Caco-2 (cell line): ENCODE measurements at regions not wholly inside any gene's neighbourhood (a gene's known extent, or its start where the extent isn't known, plus 50 kb on each side); places are given as distances from the start of the nearest gene placed in this dataset.

Source experiments
- BruUV-seq: library from RNA; stranded (reverse); fragments of 400-500 nt; replicated peaks from 2 replicates; lab custom pipeline; 2021; lab: Mats Ljungman, UMichigan
- CTCF ChIA-PET: fragments of 300-600 bp; sonication (Branson Sonifier 250); formaldehyde crosslinking; loops from one replicate; lab custom pipeline; 2022; ENCODE audit warnings: antibody characterized with exemption; lab: Charles Lee
- POLR2A ChIA-PET: fragments of 300-600 bp; sonication (Branson Sonifier 250); formaldehyde crosslinking; loops from one replicate; lab custom pipeline; 2022; ENCODE audit warnings: antibody characterized with exemption; lab: Charles Lee
- DNase-seq, 2 experiments: peaks; one replicate each; pipeline versions ENCODE4 v3.0.0 to v3.0.0-alpha.2; 2020 to 2022
- H3K27me3 ChIP-seq: replicated peaks from 2 replicates; pipeline ENCODE4 v1.6.0; 2011; ENCODE audit warnings: low read length; ENCODE audit not compliant: control insufficient read depth, insufficient read depth
- H3K36me3 ChIP-seq: 2 replicates; pipeline ENCODE4 v1.5.1; 2011; ENCODE audit warnings: low read length; ENCODE audit not compliant: control insufficient read depth, insufficient read depth
- H3K4me1 ChIP-seq: fragments of 250-450 bp; sonication (Bioruptor Pico); 2 replicates; pipeline ENCODE4 v1.5.1; 2020; ENCODE audit warnings: mild to moderate bottlenecking
- H3K4me3 ChIP-seq: 2 replicates; pipeline ENCODE4 v1.5.1; 2011; ENCODE audit warnings: low read depth, mild to moderate bottlenecking, control low read depth, low read length
- H3K9me3 ChIP-seq: fragments of 250-450 bp; sonication (Bioruptor Pico); 2 replicates; pipeline ENCODE4 v1.5.1; 2020; ENCODE audit warnings: mild to moderate bottlenecking, moderate library complexity
- H3K27ac Mint-ChIP-seq: one replicate; pipeline ENCODE4 v1.8.0; 2022; ENCODE audit warnings: mixed read lengths; ENCODE audit not compliant: unreplicated experiment
- H3K27me3 Mint-ChIP-seq: one replicate; pipeline ENCODE4 v1.8.0; 2022; ENCODE audit warnings: mixed read lengths; ENCODE audit not compliant: insufficient read depth, unreplicated experiment
- H3K36me3 Mint-ChIP-seq: one replicate; pipeline ENCODE4 v1.8.0; 2022; ENCODE audit warnings: mild to moderate bottlenecking, mixed read lengths; ENCODE audit not compliant: insufficient read depth, unreplicated experiment
- H3K4me1 Mint-ChIP-seq: one replicate; pipeline ENCODE4 v1.8.0; 2022; ENCODE audit warnings: low read depth, mixed read lengths; ENCODE audit not compliant: unreplicated experiment
- H3K4me3 Mint-ChIP-seq: one replicate; pipeline ENCODE4 v1.8.0; 2022; ENCODE audit warnings: mild to moderate bottlenecking, moderate library complexity, mixed read lengths; ENCODE audit not compliant: unreplicated experiment
- H3K9me3 Mint-ChIP-seq: one replicate; pipeline ENCODE4 v1.8.0; 2022; ENCODE audit warnings: mixed read lengths; ENCODE audit not compliant: unreplicated experiment
- intact Hi-C: fragments of 100-400 bp; cut with micrococcal nuclease; formaldehyde crosslinking; loops from one replicate; pipeline ENCODE4 v1.10.0; 2022; ENCODE audit not compliant: unreplicated experiment
- TF ChIP-seq, protein P1 (sequence below), 2 experiments: fragments of 200-600 bp in 1 of 2; IDR thresholded peaks; 1 replicate in 1 of 2; 2 replicates in 1 of 2; pipeline versions ENCODE4 v1.5.1 to v1.8.0; 2011 to 2022; ENCODE audit warnings: antibody characterized with exemption in 1 of 2, control low read depth in 1 of 2, inconsistent platforms in 1 of 2, low read depth in 1 of 2, low read length in 1 of 2, mild to moderate bottlenecking in 1 of 2, moderate library complexity in 1 of 2; ENCODE audit not compliant: insufficient read depth in 1 of 2, severe bottlenecking in 1 of 2, unreplicated experiment in 1 of 2

DNA sequence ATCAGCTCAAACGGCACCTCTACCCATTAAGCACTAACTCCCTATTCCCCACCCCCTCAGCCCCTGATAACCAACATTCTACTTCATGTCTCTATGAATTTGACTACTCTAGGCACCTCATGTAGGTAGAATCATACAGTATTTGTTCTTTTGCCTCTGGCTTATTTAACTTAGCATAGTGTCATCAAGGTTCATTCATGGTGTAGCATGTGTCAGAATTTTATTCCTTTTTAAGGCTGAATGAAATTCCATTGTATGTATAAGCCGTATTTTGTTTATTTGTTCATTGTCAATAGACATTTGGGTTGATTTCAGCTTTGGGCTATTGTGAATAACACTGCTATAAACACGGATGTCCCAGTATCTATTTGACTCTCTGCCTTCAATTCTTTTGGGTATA lies 794.9 kb upstream of the SOX9 start:
- CTCF ChIA-PET = no interaction called here
- no peak overlapping the region for H3K4me3 ChIP-seq
- TF ChIP-seq, protein P1, sequence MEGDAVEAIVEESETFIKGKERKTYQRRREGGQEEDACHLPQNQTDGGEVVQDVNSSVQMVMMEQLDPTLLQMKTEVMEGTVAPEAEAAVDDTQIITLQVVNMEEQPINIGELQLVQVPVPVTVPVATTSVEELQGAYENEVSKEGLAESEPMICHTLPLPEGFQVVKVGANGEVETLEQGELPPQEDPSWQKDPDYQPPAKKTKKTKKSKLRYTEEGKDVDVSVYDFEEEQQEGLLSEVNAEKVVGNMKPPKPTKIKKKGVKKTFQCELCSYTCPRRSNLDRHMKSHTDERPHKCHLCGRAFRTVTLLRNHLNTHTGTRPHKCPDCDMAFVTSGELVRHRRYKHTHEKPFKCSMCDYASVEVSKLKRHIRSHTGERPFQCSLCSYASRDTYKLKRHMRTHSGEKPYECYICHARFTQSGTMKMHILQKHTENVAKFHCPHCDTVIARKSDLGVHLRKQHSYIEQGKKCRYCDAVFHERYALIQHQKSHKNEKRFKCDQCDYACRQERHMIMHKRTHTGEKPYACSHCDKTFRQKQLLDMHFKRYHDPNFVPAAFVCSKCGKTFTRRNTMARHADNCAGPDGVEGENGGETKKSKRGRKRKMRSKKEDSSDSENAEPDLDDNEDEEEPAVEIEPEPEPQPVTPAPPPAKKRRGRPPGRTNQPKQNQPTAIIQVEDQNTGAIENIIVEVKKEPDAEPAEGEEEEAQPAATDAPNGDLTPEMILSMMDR (IDR thresholded peaks at IDR 0.05; ENCODE audit: insufficient read depth in 1 of 2, low read depth in 1 of 2, low read length in 1 of 2, severe bottlenecking in 1 of 2, unreplicated experiment in 1 of 2) = no peak
- H3K27ac Mint-ChIP-seq = no peak overlapping the region
- peaks cover 16% of the 10 kb centered on the region; the same call in 1 of the 2 replicates for H3K9me3 ChIP-seq
- peaks cover 6% of the 10 kb centered on the region for H3K27me3 Mint-ChIP-seq
- H3K36me3 Mint-ChIP-seq = no peaks in the 10 kb centered on the region
- intact Hi-C loops = no loop called here
- peaks cover 10% of the 10 kb centered on the region for H3K4me1 Mint-ChIP-seq
- no peaks in the 10 kb centered on the region for H3K27me3 ChIP-seq
- POLR2A ChIA-PET = no interaction called here
- no peaks in the 10 kb centered on the region for H3K36me3 ChIP-seq
- H3K9me3 Mint-ChIP-seq = peaks cover 17% of the 10 kb centered on the region
- H3K4me1 ChIP-seq = peaks cover 8% of the 10 kb centered on the region
- DNase-seq = no peak
- no TSS peak for BruUV-seq
- no peak overlapping the region for H3K4me3 Mint-ChIP-seq

DNA sequence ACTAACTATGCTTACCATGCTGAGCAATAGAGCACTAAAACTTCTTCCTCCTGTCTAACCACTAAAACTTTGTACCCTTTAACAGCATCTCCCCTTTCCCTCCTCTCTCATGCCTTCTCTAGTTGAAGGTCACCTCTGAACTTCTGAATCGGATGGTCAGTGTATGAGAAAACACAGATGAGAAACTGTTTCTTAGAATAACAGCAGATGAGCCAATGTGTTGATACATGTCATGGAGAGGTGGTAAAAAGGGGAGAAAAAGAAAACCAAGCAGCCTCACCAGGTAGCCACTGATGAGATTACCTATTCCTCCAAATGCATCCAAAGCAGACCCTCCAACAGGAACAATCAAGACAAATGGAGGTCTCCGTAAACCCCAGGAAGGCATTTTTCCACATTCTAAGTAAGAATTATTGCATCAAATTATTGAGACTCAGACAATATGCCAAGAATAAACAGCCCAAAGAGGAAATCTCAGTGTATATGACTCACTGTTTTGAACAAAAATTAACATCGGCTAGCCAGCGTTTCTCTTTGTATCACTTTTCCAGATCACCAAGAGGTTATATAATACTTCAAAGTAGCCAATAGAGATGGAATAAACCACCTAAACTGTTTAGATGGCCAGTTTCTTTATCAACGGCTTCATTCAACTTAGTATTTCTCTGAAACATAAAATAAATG lies 793.3 kb upstream of the SOX9 start:
- POLR2A ChIA-PET = no interaction called here
- intact Hi-C loops = loop anchor here (2.0 kb wide), 1 partner anchor 355 kb away; no protein-coding TSS in a partner anchor
- Mint-ChIP-seq H3K4me3 (no peak overlapping the region), H3K36me3 (no peaks in the 10 kb centered on the region), H3K4me1 (peaks cover 10% of the 10 kb centered on the region), H3K27ac (no peak overlapping the region), H3K27me3 (peaks cover 6% of the 10 kb centered on the region), H3K9me3 (peaks cover 17% of the 10 kb centered on the region)
- no peak for DNase-seq
- Histone ChIP-seq H3K27me3 (no peaks in the 10 kb centered on the region), H3K9me3 (peaks cover 16% of the 10 kb centered on the region; the same call in 1 of the 2 replicates), H3K4me3 (no peak overlapping the region), H3K4me1 (peaks cover 8% of the 10 kb centered on the region), H3K36me3 (no peaks in the 10 kb centered on the region)
- CTCF ChIA-PET = no interaction called here
- BruUV-seq = no TSS peak
- TF ChIP-seq, protein P1 (IDR thresholded peaks at IDR 0.05; ENCODE audit: insufficient read depth in 1 of 2, low read depth in 1 of 2, low read length in 1 of 2, severe bottlenecking in 1 of 2, unreplicated experiment in 1 of 2) = no peak

DNA sequence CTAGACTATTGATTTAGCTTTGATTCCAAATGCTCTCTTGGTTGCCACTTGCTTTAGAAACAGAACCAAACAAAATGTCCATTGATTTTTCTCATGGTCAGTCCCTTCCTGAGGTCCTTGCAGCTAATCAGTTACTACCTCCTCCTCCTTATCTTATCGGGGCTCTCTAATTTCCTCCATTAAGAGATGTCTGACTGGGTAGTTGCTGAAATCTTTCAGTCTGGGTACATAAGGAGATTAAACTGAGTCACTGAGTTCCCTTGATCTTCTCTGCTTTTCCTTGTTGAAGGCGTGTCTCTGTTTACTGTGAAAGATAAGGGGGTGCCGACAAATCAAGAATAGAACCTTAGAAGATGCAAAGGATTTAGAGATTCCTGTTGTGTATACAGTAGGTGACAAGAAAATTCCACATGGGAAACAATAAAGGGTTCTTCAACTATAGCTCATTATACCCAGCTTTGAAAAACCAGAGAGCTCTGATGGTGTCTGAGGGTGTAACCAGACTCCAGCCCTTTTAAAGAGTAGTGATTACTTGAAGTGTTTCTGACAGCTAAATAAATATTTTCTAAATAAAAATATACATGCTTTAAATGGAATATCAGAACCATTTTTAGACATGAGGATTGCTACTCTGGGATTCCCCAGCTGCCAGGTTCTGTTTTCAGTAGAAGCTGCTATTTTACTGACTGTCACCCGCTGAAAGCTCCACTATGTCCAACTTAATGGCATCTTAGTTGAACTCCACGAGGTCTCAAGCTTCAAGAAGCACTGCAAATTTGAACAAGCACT lies 791.3 kb upstream of the SOX9 start:
- ChIA-PET POLR2A (no interaction called here), CTCF (no interaction called here)
- BruUV-seq = no TSS peak
- Histone ChIP-seq H3K4me3 (no peak overlapping the region), H3K9me3 (peaks cover 16% of the 10 kb centered on the region; the same call in 1 of the 2 replicates), H3K27me3 (no peaks in the 10 kb centered on the region), H3K4me1 (peaks cover 8% of the 10 kb centered on the region), H3K36me3 (no peaks in the 10 kb centered on the region)
- Mint-ChIP-seq H3K4me1 (peaks cover 10% of the 10 kb centered on the region), H3K36me3 (no peaks in the 10 kb centered on the region), H3K27me3 (peaks cover 8% of the 10 kb centered on the region), H3K27ac (no peak overlapping the region), H3K4me3 (no peak overlapping the region), H3K9me3 (peaks cover 17% of the 10 kb centered on the region)
- intact Hi-C loops = loop anchor here (1.0 to 2.0 kb wide), 2 partner anchors 49 to 353 kb away; no protein-coding TSS in a partner anchor
- TF ChIP-seq, protein P1 (IDR thresholded peaks at IDR 0.05; ENCODE audit: insufficient read depth in 1 of 2, low read depth in 1 of 2, low read length in 1 of 2, severe bottlenecking in 1 of 2, unreplicated experiment in 1 of 2) = no peak
- DNase-seq = peak in 1 of 2 experiments; percentile 49
